GM23338 (cell line): ENCODE measurements at regions not wholly inside any gene's neighbourhood (a gene's known extent, or its start where the extent isn't known, plus 50 kb on each side); places are given as distances from the start of the nearest gene placed in this dataset.

ENCODE experiments used
- CREB1 ChIP-seq: fragments of 250-450 bp; sonication (Bioruptor Pico); IDR thresholded peaks from 2 replicates; pipeline ENCODE4 v1.5.0; 2020; ENCODE audit warnings: low read depth, mild to moderate bottlenecking, moderate library complexity
- CTCF ChIP-seq, 2 experiments: fragments of 200-600 bp in 1 of 2; sonication (generic) in 1 of 2; conservative IDR thresholded peaks; 2 replicates each; pipeline versions ENCODE4 v1.5.1 to v1.6.1; 2016 to 2017; ENCODE audit warnings: antibody characterized with exemption in 2 of 2, low read depth in 2 of 2, mild to moderate bottlenecking in 2 of 2, moderate library complexity in 1 of 2
- JUNB ChIP-seq: IDR thresholded peaks from one replicate; pipeline ENCODE4 v1.6.1; 2016; ENCODE audit warnings: antibody characterized with exemption; ENCODE audit not compliant: unreplicated experiment

- no peak for TF ChIP-seq CTCF (conservative IDR thresholded peaks at IDR 0.05; ENCODE audit: low read depth in 2 of 2)
- TF ChIP-seq JUNB: no peak
- no peak for TF ChIP-seq CREB1 (CRISPR knock-in tag)
These were observed 474.2 kb downstream of the GBA3 start for GRCh38 chr4:23166919-23167318.
